ENCODE measurements at regions not wholly inside any gene's neighbourhood (a gene's known extent, or its start where the extent isn't known, plus 50 kb on each side); places are given as distances from the start of the nearest gene placed in this dataset.
"Not testable (repeated sequence)": the region's sequence is repeated elsewhere in the genome, so short reads cannot be mapped to it uniquely, and the experiment has no call there.

- TF ChIP-seq, protein P1, sequence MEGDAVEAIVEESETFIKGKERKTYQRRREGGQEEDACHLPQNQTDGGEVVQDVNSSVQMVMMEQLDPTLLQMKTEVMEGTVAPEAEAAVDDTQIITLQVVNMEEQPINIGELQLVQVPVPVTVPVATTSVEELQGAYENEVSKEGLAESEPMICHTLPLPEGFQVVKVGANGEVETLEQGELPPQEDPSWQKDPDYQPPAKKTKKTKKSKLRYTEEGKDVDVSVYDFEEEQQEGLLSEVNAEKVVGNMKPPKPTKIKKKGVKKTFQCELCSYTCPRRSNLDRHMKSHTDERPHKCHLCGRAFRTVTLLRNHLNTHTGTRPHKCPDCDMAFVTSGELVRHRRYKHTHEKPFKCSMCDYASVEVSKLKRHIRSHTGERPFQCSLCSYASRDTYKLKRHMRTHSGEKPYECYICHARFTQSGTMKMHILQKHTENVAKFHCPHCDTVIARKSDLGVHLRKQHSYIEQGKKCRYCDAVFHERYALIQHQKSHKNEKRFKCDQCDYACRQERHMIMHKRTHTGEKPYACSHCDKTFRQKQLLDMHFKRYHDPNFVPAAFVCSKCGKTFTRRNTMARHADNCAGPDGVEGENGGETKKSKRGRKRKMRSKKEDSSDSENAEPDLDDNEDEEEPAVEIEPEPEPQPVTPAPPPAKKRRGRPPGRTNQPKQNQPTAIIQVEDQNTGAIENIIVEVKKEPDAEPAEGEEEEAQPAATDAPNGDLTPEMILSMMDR (IDR thresholded peaks at IDR 0.05), result no peak
- no peaks in the 10 kb centered on the region for H3K9me3 ChIP-seq
- no peaks in the 10 kb centered on the region for H3K4me1 ChIP-seq (ENCODE audit: control insufficient read depth in 1 of 2, insufficient read depth in 1 of 2, low read depth in 1 of 2, low read length in 1 of 2)
- H3K27me3 ChIP-seq, result no peaks in the 10 kb centered on the region
- no peaks in the 10 kb centered on the region for H3K36me3 ChIP-seq
- no peak overlapping the region for H3K4me3 ChIP-seq (ENCODE audit: low read depth in 1 of 2, low read length in 1 of 2)
- H3K27ac ChIP-seq, result no peak overlapping the region
Observed at GRCh38 chr9:100731557-100731956, 153.7 kb downstream of the CAVIN4 start.

- Histone ChIP-seq H3K9me3 (no peaks in the 10 kb centered on the region), H3K4me3 (ENCODE audit: low read depth in 1 of 2, low read length in 1 of 2) (no peak overlapping the region), H3K27ac (no peak overlapping the region), H3K36me3 (no peaks in the 10 kb centered on the region), H3K4me1 (ENCODE audit: control insufficient read depth in 1 of 2, insufficient read depth in 1 of 2, low read depth in 1 of 2, low read length in 1 of 2) (no peaks in the 10 kb centered on the region), H3K27me3 (no peaks in the 10 kb centered on the region)
- TF ChIP-seq, protein P1 (IDR thresholded peaks at IDR 0.05), result no peak
Observed at GRCh38 chr9:100739208-100739607, 161.3 kb downstream of the CAVIN4 start.

- H3K9me3 ChIP-seq, result no peaks in the 10 kb centered on the region
- TF ChIP-seq, protein P1 (IDR thresholded peaks at IDR 0.05), result no peak
- no peak overlapping the region for H3K27ac ChIP-seq
- no peak overlapping the region for H3K4me3 ChIP-seq (ENCODE audit: low read depth in 1 of 2, low read length in 1 of 2)
- no peaks in the 10 kb centered on the region for H3K27me3 ChIP-seq
- no peaks in the 10 kb centered on the region for H3K4me1 ChIP-seq (ENCODE audit: control insufficient read depth in 1 of 2, insufficient read depth in 1 of 2, low read depth in 1 of 2, low read length in 1 of 2)
- H3K36me3 ChIP-seq, result no peaks in the 10 kb centered on the region
Observed at GRCh38 chr9:100739666-100740065, 161.8 kb downstream of the CAVIN4 start.

DNA sequence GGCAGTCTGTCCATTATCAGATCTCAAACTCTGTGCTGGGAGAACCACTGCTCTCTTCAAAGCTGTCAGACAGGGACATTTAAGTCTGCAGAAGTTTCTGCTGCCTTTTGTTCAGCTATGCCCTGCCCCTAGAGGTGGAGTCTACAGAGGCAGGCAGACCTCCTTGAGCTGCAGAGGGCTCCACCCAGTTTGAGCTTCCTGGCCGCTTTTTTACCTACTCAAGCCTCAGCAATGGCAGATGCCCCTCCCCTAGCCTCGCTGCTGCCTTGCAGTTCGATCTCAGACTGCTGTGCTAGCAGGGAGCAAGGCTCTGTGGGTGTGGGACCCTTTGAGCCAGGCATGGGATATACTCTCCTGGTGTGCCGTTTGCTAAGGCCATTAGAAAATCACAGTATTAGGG is 171.1 kb downstream of the CAVIN4 start:
- H3K36me3 ChIP-seq; H3K9me3 ChIP-seq; H3K4me3 ChIP-seq (ENCODE audit: low read depth in 1 of 2, low read length in 1 of 2); H3K27me3 ChIP-seq; H3K27ac ChIP-seq; H3K4me1 ChIP-seq (ENCODE audit: control insufficient read depth in 1 of 2, insufficient read depth in 1 of 2, low read depth in 1 of 2, low read length in 1 of 2): not testable (repeated sequence)

DNA sequence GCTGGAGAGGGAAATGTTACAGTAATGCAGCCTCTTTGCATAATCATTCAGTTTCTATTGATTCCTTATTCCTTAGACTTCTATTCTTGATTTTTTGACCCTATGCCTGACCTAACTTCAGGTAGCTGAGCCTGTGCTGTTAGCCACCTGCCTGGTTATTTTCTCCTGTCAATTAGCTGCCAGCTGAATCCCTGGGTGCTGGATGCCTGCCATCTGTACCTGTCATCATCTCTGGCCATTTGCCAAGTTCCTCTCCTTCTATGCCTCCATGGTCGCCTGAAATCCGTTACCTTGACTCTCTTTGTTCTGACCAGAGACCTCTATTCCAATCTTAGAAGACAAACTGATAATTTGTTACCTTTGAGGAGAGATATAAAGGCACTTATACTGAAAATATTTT is 178.3 kb downstream of the CAVIN4 start:
- Histone ChIP-seq H3K4me1 (ENCODE audit: control insufficient read depth in 1 of 2, insufficient read depth in 1 of 2, low read depth in 1 of 2, low read length in 1 of 2) (no peaks in the 10 kb centered on the region), H3K9me3 (no peaks in the 10 kb centered on the region), H3K36me3 (no peaks in the 10 kb centered on the region), H3K4me3 (ENCODE audit: low read depth in 1 of 2, low read length in 1 of 2) (no peak overlapping the region), H3K27me3 (no peaks in the 10 kb centered on the region), H3K27ac (no peak overlapping the region)
- TF ChIP-seq, protein P1 (IDR thresholded peaks at IDR 0.05), result no peak

GRCh38 chr9:100759215-100759614 is 181.3 kb downstream of the CAVIN4 start:
- H3K27me3 ChIP-seq, result no peaks in the 10 kb centered on the region
- H3K4me3 ChIP-seq (ENCODE audit: low read depth in 1 of 2, low read length in 1 of 2), result no peak overlapping the region
- TF ChIP-seq, protein P1 (IDR thresholded peaks at IDR 0.05), result no peak
- no peak overlapping the region for H3K27ac ChIP-seq
- no peaks in the 10 kb centered on the region for H3K36me3 ChIP-seq
- H3K4me1 ChIP-seq (ENCODE audit: control insufficient read depth in 1 of 2, insufficient read depth in 1 of 2, low read depth in 1 of 2, low read length in 1 of 2), result no peaks in the 10 kb centered on the region
- H3K9me3 ChIP-seq, result no peaks in the 10 kb centered on the region

All from neutrophil (primary cell).